Activated CD4-positive, alpha-beta T cell treated with anti-CD3 and anti-CD28 coated beads, Interleukin-2, amount 50 U/mL, for 48 hours (primary cell): ENCODE measurements at regions not wholly inside any gene's neighbourhood (a gene's known extent, or its start where the extent isn't known, plus 50 kb on each side); places are given as distances from the start of the nearest gene placed in this dataset.

ENCODE experiments used
- DNase-seq, 2 experiments: peaks; one replicate each; pipeline ENCODE4 v3.0.0-alpha.2; 2020

DNA sequence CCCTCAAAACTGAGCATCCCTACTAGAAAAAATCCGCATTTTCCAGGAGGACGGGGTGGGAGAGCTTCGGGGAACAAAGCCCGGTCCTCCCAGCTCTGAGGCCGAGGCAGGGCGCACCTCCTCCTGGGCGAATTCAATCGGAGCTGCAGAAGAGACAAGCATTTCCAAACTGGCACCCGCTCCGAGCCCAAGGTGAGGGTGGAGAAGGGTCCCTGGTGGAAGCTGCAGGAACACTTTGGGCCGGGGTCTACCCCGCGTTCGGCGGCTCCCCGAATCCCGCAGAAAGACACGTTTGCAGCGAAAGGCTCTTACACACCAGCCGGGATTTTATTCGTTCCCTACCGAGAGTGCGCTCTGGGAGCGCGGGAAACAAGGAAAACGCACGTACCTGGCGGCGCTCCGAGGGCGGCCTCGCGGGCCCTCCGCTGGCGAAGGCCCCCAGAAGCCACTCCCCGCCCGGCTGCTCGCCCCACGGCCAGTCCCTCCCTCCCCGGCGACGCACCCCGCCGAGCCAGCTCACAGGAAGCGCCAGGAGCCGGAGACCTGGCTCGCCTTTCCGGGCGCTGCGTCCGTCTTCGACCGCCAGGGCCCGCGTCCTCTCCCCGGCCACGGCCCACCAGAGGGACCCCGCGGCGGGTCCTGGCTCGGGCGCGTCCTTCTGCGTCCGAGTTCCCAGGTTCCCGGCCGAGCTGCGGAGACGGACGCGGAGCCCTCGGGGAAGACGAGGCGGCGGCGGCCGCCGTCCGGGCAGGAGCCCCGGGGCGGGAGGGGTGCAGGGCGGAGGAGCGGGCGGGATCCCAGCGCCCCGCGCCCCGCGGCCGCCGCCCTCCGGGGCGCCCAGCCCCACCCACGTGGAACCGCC, 49.8 kb upstream of the BAHCC1 start:
- peak; percentile 65 to 70 for DNase-seq
